GM06990 (cell line): ENCODE measurements at regions not wholly inside any gene's neighbourhood (a gene's known extent, or its start where the extent isn't known, plus 50 kb on each side); places are given as distances from the start of the nearest gene placed in this dataset.

Experiments
- DNase-seq: peaks from one replicate; pipeline ENCODE4 v3.0.0-alpha.2; 2011; ENCODE audit not compliant: insufficient read length; ENCODE audit errors: extremely low read depth
- H3K27me3 ChIP-seq: replicated peaks from 2 replicates; pipeline ENCODE4 v1.6.0; 2011; ENCODE audit warnings: low read length; ENCODE audit not compliant: control insufficient read depth, insufficient read depth
- H3K36me3 ChIP-seq: 2 replicates; pipeline ENCODE4 v1.5.1; 2011; ENCODE audit warnings: low read length; ENCODE audit not compliant: control insufficient read depth, insufficient read depth
- H3K4me3 ChIP-seq: replicated peaks from 2 replicates; pipeline ENCODE4 v1.5.1; 2011; ENCODE audit warnings: low read depth, mild to moderate bottlenecking, control low read depth, low read length
- CTCF ChIP-seq: IDR thresholded peaks from 2 replicates; pipeline ENCODE4 v1.5.1; 2011; ENCODE audit warnings: low read length, control low read depth, mild to moderate bottlenecking, inconsistent platforms; ENCODE audit not compliant: insufficient read depth, poor library complexity, severe bottlenecking

DNA sequence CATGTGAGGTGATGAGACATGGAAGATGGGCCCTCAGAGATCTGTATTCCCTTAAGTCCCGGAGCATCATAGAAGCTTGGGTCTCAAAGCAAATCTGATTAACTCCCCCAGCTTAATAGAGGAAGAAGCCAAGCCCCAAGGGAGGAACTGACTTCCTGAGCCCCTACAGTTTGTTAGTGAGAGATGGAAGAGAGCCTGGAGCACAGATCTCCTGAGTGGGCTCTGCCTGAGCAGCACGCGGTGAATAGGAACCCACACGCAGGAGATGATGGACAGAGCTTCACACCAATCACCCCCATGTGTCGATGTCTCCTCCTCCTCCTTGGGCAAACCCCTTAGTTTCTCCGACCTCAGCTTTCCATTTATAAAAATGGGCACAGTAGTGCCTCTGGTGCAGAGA lies 50.1 kb upstream of the ATP12A start:
- no peak for TF ChIP-seq CTCF
- Histone ChIP-seq H3K4me3 (no peak overlapping the region), H3K36me3 (no peaks in the 10 kb centered on the region), H3K27me3 (no peaks in the 10 kb centered on the region)
- DNase-seq, result no peak
